Ovary (tissue), 3 donors: ENCODE measurements at regions not wholly inside any gene's neighbourhood (a gene's known extent, or its start where the extent isn't known, plus 50 kb on each side); places are given as distances from the start of the nearest gene placed in this dataset.

Experiments used
- EP300 ChIP-seq: sonication (generic); formaldehyde crosslinking; IDR thresholded peaks from one replicate; pipeline ENCODE4 v1.6.1; 2017; ENCODE audit warnings: antibody characterized with exemption
- POLR2A ChIP-seq: fragments of 450-650 bp; IDR thresholded peaks from one replicate; pipeline ENCODE4 v1.6.1; 2017; ENCODE audit warnings: antibody characterized with exemption, mild to moderate bottlenecking, moderate library complexity
- TF ChIP-seq, protein P1 (sequence below), 3 donors: fragments of 450-650 bp in 2 of 3; fragments of 200-600 bp in 1 of 3; IDR thresholded peaks; one replicate each; pipeline versions ENCODE4 v1.5.1 to v1.8.0; 2016 to 2022; ENCODE audit warnings: antibody characterized with exemption in 3 of 3, mild to moderate bottlenecking in 1 of 3
- donor health status: DM: no; HTN: no; CAD: no.

DNA sequence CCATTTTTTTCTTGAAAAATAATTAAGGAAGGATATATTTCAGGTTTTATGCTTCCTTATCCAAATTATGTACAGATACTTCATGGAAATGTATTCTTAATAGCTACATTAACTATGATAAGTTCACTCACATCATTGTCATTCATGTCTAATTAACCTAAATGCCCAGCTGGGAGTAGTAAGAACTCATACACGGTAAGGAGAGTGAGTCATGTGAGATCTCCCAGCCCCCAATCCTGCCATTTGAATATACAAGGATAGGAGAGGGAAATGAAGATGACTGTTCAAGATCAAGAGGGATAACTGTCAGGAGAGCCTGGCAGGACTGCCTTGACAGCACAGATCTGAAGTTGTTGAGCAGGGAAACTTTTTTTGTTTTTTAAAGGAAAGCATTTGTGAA, 343.4 kb upstream of the USP15 start:
- TF ChIP-seq, protein P1, sequence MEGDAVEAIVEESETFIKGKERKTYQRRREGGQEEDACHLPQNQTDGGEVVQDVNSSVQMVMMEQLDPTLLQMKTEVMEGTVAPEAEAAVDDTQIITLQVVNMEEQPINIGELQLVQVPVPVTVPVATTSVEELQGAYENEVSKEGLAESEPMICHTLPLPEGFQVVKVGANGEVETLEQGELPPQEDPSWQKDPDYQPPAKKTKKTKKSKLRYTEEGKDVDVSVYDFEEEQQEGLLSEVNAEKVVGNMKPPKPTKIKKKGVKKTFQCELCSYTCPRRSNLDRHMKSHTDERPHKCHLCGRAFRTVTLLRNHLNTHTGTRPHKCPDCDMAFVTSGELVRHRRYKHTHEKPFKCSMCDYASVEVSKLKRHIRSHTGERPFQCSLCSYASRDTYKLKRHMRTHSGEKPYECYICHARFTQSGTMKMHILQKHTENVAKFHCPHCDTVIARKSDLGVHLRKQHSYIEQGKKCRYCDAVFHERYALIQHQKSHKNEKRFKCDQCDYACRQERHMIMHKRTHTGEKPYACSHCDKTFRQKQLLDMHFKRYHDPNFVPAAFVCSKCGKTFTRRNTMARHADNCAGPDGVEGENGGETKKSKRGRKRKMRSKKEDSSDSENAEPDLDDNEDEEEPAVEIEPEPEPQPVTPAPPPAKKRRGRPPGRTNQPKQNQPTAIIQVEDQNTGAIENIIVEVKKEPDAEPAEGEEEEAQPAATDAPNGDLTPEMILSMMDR (IDR thresholded peaks at IDR 0.05) = no peak
- TF ChIP-seq POLR2A = no peak
- TF ChIP-seq EP300 = no peak
